Fibroblast of lung (primary cell): ENCODE measurements at regions not wholly inside any gene's neighbourhood (a gene's known extent, or its start where the extent isn't known, plus 50 kb on each side); places are given as distances from the start of the nearest gene placed in this dataset.

ENCODE experiments used
- DNase-seq, 2 donors: peaks; one replicate each; pipeline versions ENCODE4 v3.0.0 to v3.0.0-alpha.2; 2010; ENCODE audit warnings: low read depth in 2 of 2
- H2AFZ ChIP-seq: 2 replicates; pipeline ENCODE4 v1.5.1; 2012; ENCODE audit warnings: low read length, control low read depth, inconsistent platforms
- H3K27ac ChIP-seq: 2 replicates; pipeline ENCODE4 v1.5.1; 2011; ENCODE audit warnings: low read length, control low read depth; ENCODE audit not compliant: insufficient read depth
- H3K27me3 ChIP-seq: 2 replicates; pipeline ENCODE4 v1.5.1; 2011; ENCODE audit warnings: mild to moderate bottlenecking, low read length; ENCODE audit not compliant: control insufficient read depth, insufficient read depth
- H3K36me3 ChIP-seq: 2 replicates; pipeline ENCODE4 v1.5.1; 2011; ENCODE audit warnings: low read length; ENCODE audit not compliant: control insufficient read depth, insufficient read depth
- H3K4me1 ChIP-seq: 2 replicates; pipeline ENCODE4 v1.5.1; 2011; ENCODE audit warnings: low read length; ENCODE audit not compliant: control insufficient read depth, insufficient read depth; ENCODE audit errors: extremely low read depth
- H3K4me2 ChIP-seq: 2 replicates; pipeline ENCODE4 v1.5.1; 2011; ENCODE audit warnings: low read length, control low read depth; ENCODE audit not compliant: insufficient read depth; ENCODE audit errors: extremely low read depth
- H3K4me3 ChIP-seq, 4 experiments: fragments of 200-600 bp in 1 of 4; sonication (generic) in 1 of 4; replicated peaks in 1 of 4; 2 replicates each; pipeline ENCODE4 v1.5.1; 2011 to 2016; ENCODE audit warnings: low read length in 4 of 4, low read depth in 3 of 4, mild to moderate bottlenecking in 3 of 4, control low read depth in 2 of 4, inconsistent platforms in 1 of 4, mixed read lengths in 1 of 4; ENCODE audit not compliant: insufficient read depth in 1 of 4; ENCODE audit errors: control extremely low read depth in 1 of 4
- H3K79me2 ChIP-seq: 2 replicates; pipeline ENCODE4 v1.5.1; 2012; ENCODE audit warnings: mild to moderate bottlenecking, low read length, inconsistent platforms; ENCODE audit not compliant: control insufficient read depth, insufficient read depth
- H3K9ac ChIP-seq: 2 replicates; pipeline ENCODE4 v1.5.1; 2011; ENCODE audit warnings: mild to moderate bottlenecking, low read length, control low read depth; ENCODE audit not compliant: insufficient read depth
- H3K9me3 ChIP-seq: 2 replicates; pipeline ENCODE4 v1.5.1; 2012; ENCODE audit warnings: low read depth, low read length; ENCODE audit not compliant: control insufficient read depth, insufficient read depth
- H4K20me1 ChIP-seq: 2 replicates; pipeline ENCODE4 v1.5.1; 2011; ENCODE audit warnings: low read length; ENCODE audit not compliant: control insufficient read depth, insufficient read depth; ENCODE audit errors: extremely low read depth
- CTCF ChIP-seq, 2 donors: IDR thresholded peaks in 1 of 2; conservative IDR thresholded peaks in 1 of 2; 1 replicate in 1 of 2; 2 replicates in 1 of 2; pipeline ENCODE4 v1.5.1; 2011 to 2012; ENCODE audit warnings: low read length in 2 of 2, control low read depth in 1 of 2, inconsistent platforms in 1 of 2, low read depth in 1 of 2, mild to moderate bottlenecking in 1 of 2
- EZH2 ChIP-seq: IDR thresholded peaks from 2 replicates; pipeline ENCODE4 v1.5.1; 2012; ENCODE audit warnings: low read length, control low read depth, mild to moderate bottlenecking; ENCODE audit errors: missing control alignments

- no peaks in the 10 kb centered on the region for H3K4me1 ChIP-seq
- H3K9me3 ChIP-seq = no peaks in the 10 kb centered on the region
- H3K27me3 ChIP-seq = no peaks in the 10 kb centered on the region
- no peak overlapping the region for H2AFZ ChIP-seq
- no peak overlapping the region for H3K27ac ChIP-seq
- H3K9ac ChIP-seq = no peak overlapping the region
- no peak overlapping the region for H3K4me3 ChIP-seq
- no peak overlapping the region for H3K4me2 ChIP-seq
- no peaks in the 10 kb centered on the region for H4K20me1 ChIP-seq
- TF ChIP-seq EZH2 (no peak), CTCF (conservative IDR thresholded peaks at IDR 0.05 in 1 of 2, IDR thresholded peaks at IDR 0.05 in 1 of 2; ENCODE audit: low read depth in 1 of 2, low read length in 2 of 2) (no peak)
- H3K36me3 ChIP-seq = no peaks in the 10 kb centered on the region
- DNase-seq = no peak
- no peaks in the 10 kb centered on the region for H3K79me2 ChIP-seq
Measured at GRCh38 chr4:187555174-187555573, 440.4 kb upstream of the ZFP42 start.

- H3K4me1 ChIP-seq = no peaks in the 10 kb centered on the region
- H3K27me3 ChIP-seq = no peaks in the 10 kb centered on the region
- no peaks in the 10 kb centered on the region for H3K36me3 ChIP-seq
- H3K79me2 ChIP-seq = no peaks in the 10 kb centered on the region
- no peak overlapping the region for H3K4me3 ChIP-seq
- no peak overlapping the region for H3K9ac ChIP-seq
- TF ChIP-seq CTCF (conservative IDR thresholded peaks at IDR 0.05 in 1 of 2, IDR thresholded peaks at IDR 0.05 in 1 of 2; ENCODE audit: low read depth in 1 of 2, low read length in 2 of 2) (no peak), EZH2 (no peak)
- H3K4me2 ChIP-seq = no peak overlapping the region
- no peaks in the 10 kb centered on the region for H3K9me3 ChIP-seq
- no peak overlapping the region for H2AFZ ChIP-seq
- peak in 1 of 2 donors; percentile 6 for DNase-seq
- no peak overlapping the region for H3K27ac ChIP-seq
- H4K20me1 ChIP-seq = no peaks in the 10 kb centered on the region
Measured at GRCh38 chr4:187558391-187558790, 437.2 kb upstream of the ZFP42 start.

- no peak overlapping the region for H2AFZ ChIP-seq
Measured at GRCh38 chr4:187562345-187562744, 433.2 kb upstream of the ZFP42 start.

More at GRCh38 chr4:187562345-187562744, 433.2 kb upstream of the ZFP42 start:
- H3K9me3 ChIP-seq = no peaks in the 10 kb centered on the region
- H3K27me3 ChIP-seq = no peaks in the 10 kb centered on the region
- H3K4me3 ChIP-seq = no peak overlapping the region
- H4K20me1 ChIP-seq = no peaks in the 10 kb centered on the region
- no peak overlapping the region for H3K9ac ChIP-seq
- no peaks in the 10 kb centered on the region for H3K79me2 ChIP-seq
- H3K36me3 ChIP-seq = no peaks in the 10 kb centered on the region
- no peak overlapping the region for H3K27ac ChIP-seq
- no peak overlapping the region for H3K4me2 ChIP-seq
- TF ChIP-seq CTCF (conservative IDR thresholded peaks at IDR 0.05 in 1 of 2, IDR thresholded peaks at IDR 0.05 in 1 of 2; ENCODE audit: low read depth in 1 of 2, low read length in 2 of 2) (no peak), EZH2 (no peak)
- DNase-seq = no peak
- H3K4me1 ChIP-seq = no peaks in the 10 kb centered on the region
